Fibroblast of lung (primary cell): ENCODE measurements at regions not wholly inside any gene's neighbourhood (a gene's known extent, or its start where the extent isn't known, plus 50 kb on each side); places are given as distances from the start of the nearest gene placed in this dataset.
"Not testable (repeated sequence)": the region's sequence is repeated elsewhere in the genome, so short reads cannot be mapped to it uniquely, and the experiment has no call there.

Source experiments
- DNase-seq, 2 donors: peaks; one replicate each; pipeline versions ENCODE4 v3.0.0 to v3.0.0-alpha.2; 2010; ENCODE audit warnings: low read depth in 2 of 2
- H2AFZ ChIP-seq: 2 replicates; pipeline ENCODE4 v1.5.1; 2012; ENCODE audit warnings: low read length, control low read depth, inconsistent platforms
- H3K27ac ChIP-seq: 2 replicates; pipeline ENCODE4 v1.5.1; 2011; ENCODE audit warnings: low read length, control low read depth; ENCODE audit not compliant: insufficient read depth
- H3K27me3 ChIP-seq: 2 replicates; pipeline ENCODE4 v1.5.1; 2011; ENCODE audit warnings: mild to moderate bottlenecking, low read length; ENCODE audit not compliant: control insufficient read depth, insufficient read depth
- H3K36me3 ChIP-seq: 2 replicates; pipeline ENCODE4 v1.5.1; 2011; ENCODE audit warnings: low read length; ENCODE audit not compliant: control insufficient read depth, insufficient read depth
- H3K4me1 ChIP-seq: 2 replicates; pipeline ENCODE4 v1.5.1; 2011; ENCODE audit warnings: low read length; ENCODE audit not compliant: control insufficient read depth, insufficient read depth; ENCODE audit errors: extremely low read depth
- H3K4me2 ChIP-seq: 2 replicates; pipeline ENCODE4 v1.5.1; 2011; ENCODE audit warnings: low read length, control low read depth; ENCODE audit not compliant: insufficient read depth; ENCODE audit errors: extremely low read depth
- H3K4me3 ChIP-seq, 4 experiments: fragments of 200-600 bp in 1 of 4; sonication (generic) in 1 of 4; replicated peaks in 1 of 4; 2 replicates each; pipeline ENCODE4 v1.5.1; 2011 to 2016; ENCODE audit warnings: low read length in 4 of 4, low read depth in 3 of 4, mild to moderate bottlenecking in 3 of 4, control low read depth in 2 of 4, inconsistent platforms in 1 of 4, mixed read lengths in 1 of 4; ENCODE audit not compliant: insufficient read depth in 1 of 4; ENCODE audit errors: control extremely low read depth in 1 of 4
- H3K79me2 ChIP-seq: 2 replicates; pipeline ENCODE4 v1.5.1; 2012; ENCODE audit warnings: mild to moderate bottlenecking, low read length, inconsistent platforms; ENCODE audit not compliant: control insufficient read depth, insufficient read depth
- H3K9ac ChIP-seq: 2 replicates; pipeline ENCODE4 v1.5.1; 2011; ENCODE audit warnings: mild to moderate bottlenecking, low read length, control low read depth; ENCODE audit not compliant: insufficient read depth
- H3K9me3 ChIP-seq: 2 replicates; pipeline ENCODE4 v1.5.1; 2012; ENCODE audit warnings: low read depth, low read length; ENCODE audit not compliant: control insufficient read depth, insufficient read depth
- H4K20me1 ChIP-seq: 2 replicates; pipeline ENCODE4 v1.5.1; 2011; ENCODE audit warnings: low read length; ENCODE audit not compliant: control insufficient read depth, insufficient read depth; ENCODE audit errors: extremely low read depth
- EZH2 ChIP-seq: IDR thresholded peaks from 2 replicates; pipeline ENCODE4 v1.5.1; 2012; ENCODE audit warnings: low read length, control low read depth, mild to moderate bottlenecking; ENCODE audit errors: missing control alignments
- TF ChIP-seq, protein P1 (sequence below), 2 donors: IDR thresholded peaks in 1 of 2; conservative IDR thresholded peaks in 1 of 2; 1 replicate in 1 of 2; 2 replicates in 1 of 2; pipeline ENCODE4 v1.5.1; 2011 to 2012; ENCODE audit warnings: low read length in 2 of 2, control low read depth in 1 of 2, inconsistent platforms in 1 of 2, low read depth in 1 of 2, mild to moderate bottlenecking in 1 of 2

DNA sequence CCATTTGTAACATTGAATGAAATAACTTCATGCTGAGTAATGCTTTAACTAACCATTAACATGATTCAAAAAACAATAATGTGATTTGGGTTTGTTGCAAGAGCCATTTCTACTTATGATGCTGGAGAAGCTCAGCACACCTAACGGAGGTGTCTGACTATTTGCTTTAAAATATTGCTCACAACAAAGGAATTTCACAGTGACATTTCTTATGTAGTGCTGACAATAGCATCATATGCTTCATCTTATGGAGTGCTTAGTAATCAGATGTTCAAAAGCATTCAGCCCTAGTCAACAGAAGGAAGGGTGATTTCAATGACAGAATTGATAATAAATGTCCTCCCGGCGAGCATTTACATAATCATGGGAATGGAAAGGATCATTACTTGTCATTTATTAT, 1003.3 kb upstream of the COX7C start:
- Histone ChIP-seq H3K9me3 (no peaks in the 10 kb centered on the region), H3K27me3 (no peaks in the 10 kb centered on the region), H4K20me1 (no peaks in the 10 kb centered on the region), H2AFZ (no peak overlapping the region), H3K4me3 (no peak overlapping the region), H3K4me1 (no peaks in the 10 kb centered on the region), H3K4me2 (no peak overlapping the region), H3K9ac (no peak overlapping the region), H3K36me3 (no peaks in the 10 kb centered on the region), H3K79me2 (no peaks in the 10 kb centered on the region), H3K27ac (no peak overlapping the region)
- no peak for DNase-seq
- TF ChIP-seq, protein P1, sequence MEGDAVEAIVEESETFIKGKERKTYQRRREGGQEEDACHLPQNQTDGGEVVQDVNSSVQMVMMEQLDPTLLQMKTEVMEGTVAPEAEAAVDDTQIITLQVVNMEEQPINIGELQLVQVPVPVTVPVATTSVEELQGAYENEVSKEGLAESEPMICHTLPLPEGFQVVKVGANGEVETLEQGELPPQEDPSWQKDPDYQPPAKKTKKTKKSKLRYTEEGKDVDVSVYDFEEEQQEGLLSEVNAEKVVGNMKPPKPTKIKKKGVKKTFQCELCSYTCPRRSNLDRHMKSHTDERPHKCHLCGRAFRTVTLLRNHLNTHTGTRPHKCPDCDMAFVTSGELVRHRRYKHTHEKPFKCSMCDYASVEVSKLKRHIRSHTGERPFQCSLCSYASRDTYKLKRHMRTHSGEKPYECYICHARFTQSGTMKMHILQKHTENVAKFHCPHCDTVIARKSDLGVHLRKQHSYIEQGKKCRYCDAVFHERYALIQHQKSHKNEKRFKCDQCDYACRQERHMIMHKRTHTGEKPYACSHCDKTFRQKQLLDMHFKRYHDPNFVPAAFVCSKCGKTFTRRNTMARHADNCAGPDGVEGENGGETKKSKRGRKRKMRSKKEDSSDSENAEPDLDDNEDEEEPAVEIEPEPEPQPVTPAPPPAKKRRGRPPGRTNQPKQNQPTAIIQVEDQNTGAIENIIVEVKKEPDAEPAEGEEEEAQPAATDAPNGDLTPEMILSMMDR (conservative IDR thresholded peaks at IDR 0.05 in 1 of 2, IDR thresholded peaks at IDR 0.05 in 1 of 2; ENCODE audit: low read depth in 1 of 2, low read length in 2 of 2) = no peak
- no peak for TF ChIP-seq EZH2

DNA sequence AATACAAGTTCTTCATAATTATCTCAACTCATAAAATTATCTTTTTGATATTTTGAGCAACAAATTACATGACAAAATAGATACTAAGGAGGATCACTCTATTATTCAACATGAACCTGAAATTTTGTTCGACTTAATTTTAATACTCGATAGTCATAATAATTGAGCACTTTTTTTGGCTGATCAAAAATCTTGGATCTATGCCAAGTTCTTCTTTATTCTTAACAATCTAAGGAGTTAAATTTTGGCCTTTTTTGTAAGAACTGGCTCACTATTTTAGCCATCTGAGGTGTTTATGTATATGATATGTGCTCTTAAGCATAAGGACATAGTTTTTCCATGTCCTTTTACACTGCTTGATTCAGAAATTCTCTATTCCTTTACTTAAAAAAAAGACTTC, 996.1 kb upstream of the COX7C start:
- no peaks in the 10 kb centered on the region for H3K27me3 ChIP-seq
- H3K9ac ChIP-seq = no peak overlapping the region
- H3K4me1 ChIP-seq = no peaks in the 10 kb centered on the region
- no peaks in the 10 kb centered on the region for H3K9me3 ChIP-seq
- H4K20me1 ChIP-seq = no peaks in the 10 kb centered on the region
- no peak overlapping the region for H2AFZ ChIP-seq
- no peak for DNase-seq
- no peaks in the 10 kb centered on the region for H3K36me3 ChIP-seq
- no peaks in the 10 kb centered on the region for H3K79me2 ChIP-seq
- TF ChIP-seq, protein P1 (conservative IDR thresholded peaks at IDR 0.05 in 1 of 2, IDR thresholded peaks at IDR 0.05 in 1 of 2; ENCODE audit: low read depth in 1 of 2, low read length in 2 of 2) = no peak
- TF ChIP-seq EZH2 = no peak
- H3K4me3 ChIP-seq = no peak overlapping the region
- H3K4me2 ChIP-seq = no peak overlapping the region
- no peak overlapping the region for H3K27ac ChIP-seq

DNA sequence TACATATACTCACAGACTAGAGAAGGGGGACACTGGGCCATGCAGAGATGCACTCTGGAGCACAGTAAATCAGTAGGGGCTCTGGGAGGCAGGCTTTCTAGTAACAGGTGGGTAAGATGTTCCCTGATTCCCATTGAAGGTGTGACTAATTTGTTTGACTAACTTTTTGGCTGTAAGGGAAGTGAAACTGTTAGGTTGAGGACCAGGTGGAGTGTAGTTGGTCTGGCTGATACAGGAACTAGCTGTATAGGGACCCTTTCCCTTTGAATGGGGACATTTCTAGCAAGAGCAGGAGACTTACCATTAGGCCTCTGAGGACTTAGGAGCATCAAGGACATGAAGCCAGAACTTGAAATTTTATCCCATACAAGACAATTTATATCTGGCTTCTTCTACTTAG, 989.6 kb upstream of the COX7C start:
- Histone ChIP-seq H3K4me2 (no peak overlapping the region), H3K27ac (no peak overlapping the region), H3K9me3 (no peaks in the 10 kb centered on the region), H3K79me2 (no peaks in the 10 kb centered on the region), H3K4me1 (no peaks in the 10 kb centered on the region), H2AFZ (no peak overlapping the region), H3K36me3 (no peaks in the 10 kb centered on the region), H4K20me1 (no peaks in the 10 kb centered on the region), H3K4me3 (no peak overlapping the region), H3K9ac (no peak overlapping the region), H3K27me3 (no peaks in the 10 kb centered on the region)
- DNase-seq = no peak
- TF ChIP-seq EZH2 = no peak
- TF ChIP-seq, protein P1 (conservative IDR thresholded peaks at IDR 0.05 in 1 of 2, IDR thresholded peaks at IDR 0.05 in 1 of 2; ENCODE audit: low read depth in 1 of 2, low read length in 2 of 2) = no peak

DNA sequence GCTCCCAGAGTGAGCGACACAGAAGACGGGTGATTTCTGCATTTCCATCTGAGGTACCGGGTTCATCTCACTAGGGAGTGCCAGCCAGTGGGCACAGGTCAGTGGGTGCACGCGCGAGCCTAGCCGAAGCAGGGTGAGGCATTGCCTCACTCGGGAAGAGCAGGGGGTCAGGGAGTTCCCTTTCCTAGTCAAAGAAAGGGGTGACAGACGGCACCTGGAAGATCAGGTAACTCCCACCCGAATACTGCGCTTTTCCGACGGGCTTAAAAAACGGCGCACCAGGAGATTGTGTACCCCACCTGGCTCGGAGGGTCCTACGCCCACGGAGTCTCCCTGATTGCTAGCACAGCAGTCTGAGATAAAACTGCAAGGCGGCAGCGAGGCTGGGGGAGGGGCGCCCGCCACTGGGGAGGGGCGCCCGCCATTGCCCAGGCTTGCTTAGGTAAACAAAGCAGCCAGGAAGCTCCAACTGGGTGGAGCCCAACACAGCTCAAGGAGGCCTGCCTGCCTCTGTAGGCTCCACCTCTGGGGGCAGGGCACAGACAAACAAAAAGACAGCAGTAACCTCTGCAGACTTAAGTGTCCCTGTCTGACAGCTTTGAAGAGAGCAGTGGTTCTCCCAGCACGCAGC, 979.1 kb upstream of the COX7C start:
- H3K9ac ChIP-seq, H3K4me1 ChIP-seq, DNase-seq, H3K4me2 ChIP-seq, H3K27me3 ChIP-seq, H3K27ac ChIP-seq, H4K20me1 ChIP-seq, H3K4me3 ChIP-seq, H3K36me3 ChIP-seq, H2AFZ ChIP-seq, H3K9me3 ChIP-seq, H3K79me2 ChIP-seq: not testable (repeated sequence)
